ENCODE measurements at regions not wholly inside any gene's neighbourhood (a gene's known extent, or its start where the extent isn't known, plus 50 kb on each side); places are given as distances from the start of the nearest gene placed in this dataset.
"Not testable (repeated sequence)": the region's sequence is repeated elsewhere in the genome, so short reads cannot be mapped to it uniquely, and the experiment has no call there.

GRCh38 chr7:67358316-67358715 is 361.7 kb downstream of the TYW1 start:
- DNase-seq; POLR2A ChIA-PET; H3K4me1 ChIP-seq (ENCODE audit: control extremely low read depth in 1 of 4, control insufficient read depth in 4 of 4, insufficient read depth in 4 of 4, low read length in 3 of 4); H3K4me3 ChIP-seq (ENCODE audit: control insufficient read depth in 1 of 7, extremely low read depth in 1 of 7, insufficient read depth in 4 of 7, low read depth in 2 of 7, low read length in 6 of 7); H3K36me3 ChIP-seq (ENCODE audit: control insufficient read depth in 4 of 4, insufficient read depth in 4 of 4, low read length in 3 of 4); H3K27me3 ChIP-seq (replicated peaks in 2 of 5; ENCODE audit: control insufficient read depth in 4 of 5, insufficient read depth in 5 of 5, low read length in 4 of 5); H3K27ac ChIP-seq (ENCODE audit: insufficient read depth in 1 of 2, low read depth in 1 of 2, low read length in 2 of 2, poor library complexity in 1 of 2, severe bottlenecking in 2 of 2); CTCF ChIA-PET: not testable (repeated sequence)
- WGBS (ENCODE audit: insufficient coverage): 98% methylated on average over 8 of the region's 8 CpGs
- H3K9me3 ChIP-seq (ENCODE audit: control extremely low read depth in 1 of 5, control insufficient read depth in 4 of 5, insufficient read depth in 2 of 5, low read depth in 1 of 5, low read length in 4 of 5): peaks cover 0 to 14% (median 6%) of the 10 kb centered on the region in 5 experiments

GRCh38 chr7:67358738-67359137 is 362.1 kb downstream of the TYW1 start:
- CTCF ChIA-PET: interaction anchor here (2.1 kb wide), 1 partner anchor 12 kb away, joined by 6 read pairs; no protein-coding TSS in a partner anchor
- H3K4me1 ChIP-seq (ENCODE audit: control extremely low read depth in 1 of 4, control insufficient read depth in 4 of 4, insufficient read depth in 4 of 4, low read length in 3 of 4); POLR2A ChIA-PET; DNase-seq; H3K4me3 ChIP-seq (ENCODE audit: control insufficient read depth in 1 of 7, extremely low read depth in 1 of 7, insufficient read depth in 4 of 7, low read depth in 2 of 7, low read length in 6 of 7); H3K27ac ChIP-seq (ENCODE audit: insufficient read depth in 1 of 2, low read depth in 1 of 2, low read length in 2 of 2, poor library complexity in 1 of 2, severe bottlenecking in 2 of 2); H3K27me3 ChIP-seq (replicated peaks in 2 of 5; ENCODE audit: control insufficient read depth in 4 of 5, insufficient read depth in 5 of 5, low read length in 4 of 5); H3K36me3 ChIP-seq (ENCODE audit: control insufficient read depth in 4 of 4, insufficient read depth in 4 of 4, low read length in 3 of 4): not testable (repeated sequence)
- peaks cover 0 to 14% (median 6%) of the 10 kb centered on the region in 5 experiments for H3K9me3 ChIP-seq (ENCODE audit: control extremely low read depth in 1 of 5, control insufficient read depth in 4 of 5, insufficient read depth in 2 of 5, low read depth in 1 of 5, low read length in 4 of 5)
- 100% methylated on average over 2 of the region's 3 CpGs for WGBS (ENCODE audit: insufficient coverage)

GRCh38 chr7:67359900-67360299 is 363.3 kb downstream of the TYW1 start:
- ChIA-PET POLR2A (no interaction called here), CTCF (interaction anchor here (2.1 kb wide), 1 partner anchor 11 kb away, joined by 6 read pairs; no protein-coding TSS in a partner anchor)
- Histone ChIP-seq H3K4me1 (ENCODE audit: control extremely low read depth in 1 of 4, control insufficient read depth in 4 of 4, insufficient read depth in 4 of 4, low read length in 3 of 4) (no peaks in the 10 kb centered on the region), H3K27me3 (replicated peaks in 2 of 5; ENCODE audit: control insufficient read depth in 4 of 5, insufficient read depth in 5 of 5, low read length in 4 of 5) (peaks cover 0 to 2% (median 0%) of the 10 kb centered on the region in 5 experiments), H3K4me3 (ENCODE audit: control insufficient read depth in 1 of 7, extremely low read depth in 1 of 7, insufficient read depth in 4 of 7, low read depth in 2 of 7, low read length in 6 of 7) (no peak overlapping the region), H3K36me3 (ENCODE audit: control insufficient read depth in 4 of 4, insufficient read depth in 4 of 4, low read length in 3 of 4) (peaks cover 0 to 2% (median 0%) of the 10 kb centered on the region in 4 experiments), H3K27ac (ENCODE audit: insufficient read depth in 1 of 2, low read depth in 1 of 2, low read length in 2 of 2, poor library complexity in 1 of 2, severe bottlenecking in 2 of 2) (no peak overlapping the region), H3K9me3 (ENCODE audit: control extremely low read depth in 1 of 5, control insufficient read depth in 4 of 5, insufficient read depth in 2 of 5, low read depth in 1 of 5, low read length in 4 of 5) (peaks cover 0 to 14% (median 6%) of the 10 kb centered on the region in 5 experiments)
- 100% methylated on average over 2 of the region's 3 CpGs for WGBS (ENCODE audit: insufficient coverage)
- no peak for DNase-seq

- CTCF ChIA-PET: interaction anchor here (2.1 kb wide), 1 partner anchor 10 kb away, joined by 6 read pairs; no protein-coding TSS in a partner anchor
- 71% methylated on average over 2 of the region's 4 CpGs for WGBS (ENCODE audit: insufficient coverage)
These were observed 364.5 kb downstream of the TYW1 start for GRCh38 chr7:67361150-67361549.

DNA sequence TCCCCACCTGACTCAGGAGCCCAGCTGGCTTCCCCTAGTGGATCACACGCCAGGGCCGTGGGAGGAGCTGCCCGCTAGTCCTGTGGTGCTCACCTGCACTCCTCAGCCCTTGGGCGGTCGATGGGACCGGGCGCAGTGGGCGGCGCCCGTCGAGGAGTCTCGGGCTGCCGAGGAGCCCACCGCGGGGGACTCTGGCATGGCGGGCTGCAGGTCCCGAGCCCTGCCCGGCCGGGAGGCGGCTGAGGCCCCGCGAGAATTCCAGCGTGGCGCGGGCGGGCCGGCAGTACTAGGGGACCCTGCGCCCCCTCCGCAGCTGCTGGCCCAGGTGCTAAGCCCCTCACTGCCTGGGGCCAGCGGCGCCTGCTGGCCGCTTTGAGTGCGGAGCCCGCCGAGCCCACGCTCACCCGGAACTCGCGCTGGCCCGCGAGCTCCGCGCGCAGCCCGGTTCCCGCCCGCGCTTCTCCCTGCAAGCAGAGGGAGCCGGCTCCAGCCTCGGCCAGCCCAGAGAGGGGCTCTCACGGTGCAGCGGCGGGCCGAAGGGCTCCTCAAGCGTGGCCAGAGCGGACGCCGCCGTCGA is 367.9 kb downstream of the TYW1 start:
- 73% methylated on average over 39 of the region's 60 CpGs for WGBS (ENCODE audit: insufficient coverage)
- CTCF ChIA-PET: no interaction called here
- Histone ChIP-seq H3K9me3 (ENCODE audit: control extremely low read depth in 1 of 5, control insufficient read depth in 4 of 5, insufficient read depth in 2 of 5, low read depth in 1 of 5, low read length in 4 of 5) (peaks cover 0 to 4% (median 0%) of the 10 kb centered on the region in 5 experiments), H3K36me3 (ENCODE audit: control insufficient read depth in 4 of 4, insufficient read depth in 4 of 4, low read length in 3 of 4) (no peaks in the 10 kb centered on the region), H3K27me3 (replicated peaks in 2 of 5; ENCODE audit: control insufficient read depth in 4 of 5, insufficient read depth in 5 of 5, low read length in 4 of 5) (peaks cover 0 to 6% (median 0%) of the 10 kb centered on the region in 5 experiments), H3K4me3 (ENCODE audit: control insufficient read depth in 1 of 7, extremely low read depth in 1 of 7, insufficient read depth in 4 of 7, low read depth in 2 of 7, low read length in 6 of 7) (peak overlapping the region in 1 of 7 experiments; percentile 6), H3K27ac (ENCODE audit: insufficient read depth in 1 of 2, low read depth in 1 of 2, low read length in 2 of 2, poor library complexity in 1 of 2, severe bottlenecking in 2 of 2) (no peak overlapping the region), H3K4me1 (ENCODE audit: control extremely low read depth in 1 of 4, control insufficient read depth in 4 of 4, insufficient read depth in 4 of 4, low read length in 3 of 4) (no peaks in the 10 kb centered on the region)
- DNase-seq: peak in 1 of 3 donors; percentile 2
- POLR2A ChIA-PET: no interaction called here

More at GRCh38 chr7:67361150-67361549, 364.5 kb downstream of the TYW1 start:
- Histone ChIP-seq H3K27ac (ENCODE audit: insufficient read depth in 1 of 2, low read depth in 1 of 2, low read length in 2 of 2, poor library complexity in 1 of 2, severe bottlenecking in 2 of 2) (no peak overlapping the region), H3K36me3 (ENCODE audit: control insufficient read depth in 4 of 4, insufficient read depth in 4 of 4, low read length in 3 of 4) (peaks cover 0 to 2% (median 0%) of the 10 kb centered on the region in 4 experiments), H3K27me3 (replicated peaks in 2 of 5; ENCODE audit: control insufficient read depth in 4 of 5, insufficient read depth in 5 of 5, low read length in 4 of 5) (peaks cover 0 to 2% (median 0%) of the 10 kb centered on the region in 5 experiments), H3K9me3 (ENCODE audit: control extremely low read depth in 1 of 5, control insufficient read depth in 4 of 5, insufficient read depth in 2 of 5, low read depth in 1 of 5, low read length in 4 of 5) (peaks cover 0 to 14% (median 6%) of the 10 kb centered on the region in 5 experiments), H3K4me1 (ENCODE audit: control extremely low read depth in 1 of 4, control insufficient read depth in 4 of 4, insufficient read depth in 4 of 4, low read length in 3 of 4) (no peaks in the 10 kb centered on the region), H3K4me3 (ENCODE audit: control insufficient read depth in 1 of 7, extremely low read depth in 1 of 7, insufficient read depth in 4 of 7, low read depth in 2 of 7, low read length in 6 of 7) (no peak overlapping the region)
- DNase-seq: no peak
- POLR2A ChIA-PET: no interaction called here

GRCh38 chr7:67371429-67372305 is 375.0 kb downstream of the TYW1 start:
- no peak overlapping the region for H3K27ac ChIP-seq (ENCODE audit: insufficient read depth in 1 of 2, low read depth in 1 of 2, low read length in 2 of 2, poor library complexity in 1 of 2, severe bottlenecking in 2 of 2)
- peaks cover 0 to 8% (median 4%) of the 10 kb centered on the region in 5 experiments for H3K9me3 ChIP-seq (ENCODE audit: control extremely low read depth in 1 of 5, control insufficient read depth in 4 of 5, insufficient read depth in 2 of 5, low read depth in 1 of 5, low read length in 4 of 5)
- no peaks in the 10 kb centered on the region for H3K36me3 ChIP-seq (ENCODE audit: control insufficient read depth in 4 of 4, insufficient read depth in 4 of 4, low read length in 3 of 4)
- 44% methylated on average over 18 of the region's 18 CpGs for WGBS (ENCODE audit: insufficient coverage)
- peak; percentile 53 to 75 (median 69) for DNase-seq
- H3K4me1 ChIP-seq (ENCODE audit: control extremely low read depth in 1 of 4, control insufficient read depth in 4 of 4, insufficient read depth in 4 of 4, low read length in 3 of 4): no peaks in the 10 kb centered on the region
- no peak overlapping the region for H3K4me3 ChIP-seq (ENCODE audit: control insufficient read depth in 1 of 7, extremely low read depth in 1 of 7, insufficient read depth in 4 of 7, low read depth in 2 of 7, low read length in 6 of 7)
- peaks cover 0 to 8% (median 3%) of the 10 kb centered on the region in 5 experiments for H3K27me3 ChIP-seq (replicated peaks in 2 of 5; ENCODE audit: control insufficient read depth in 4 of 5, insufficient read depth in 5 of 5, low read length in 4 of 5)
- POLR2A ChIA-PET: no interaction called here
- CTCF ChIA-PET: interaction anchor here (0.9 to 1.8 kb wide), 4 partner anchors 8 to 332 kb away, joined by 3 to 6 read pairs (median 4); no protein-coding TSS in a partner anchor

GRCh38 chr7:67373389-67373788 is 376.8 kb downstream of the TYW1 start:
- H3K27me3 ChIP-seq (replicated peaks in 2 of 5; ENCODE audit: control insufficient read depth in 4 of 5, insufficient read depth in 5 of 5, low read length in 4 of 5); H3K27ac ChIP-seq (ENCODE audit: insufficient read depth in 1 of 2, low read depth in 1 of 2, low read length in 2 of 2, poor library complexity in 1 of 2, severe bottlenecking in 2 of 2); H3K4me3 ChIP-seq (ENCODE audit: control insufficient read depth in 1 of 7, extremely low read depth in 1 of 7, insufficient read depth in 4 of 7, low read depth in 2 of 7, low read length in 6 of 7); DNase-seq; H3K36me3 ChIP-seq (ENCODE audit: control insufficient read depth in 4 of 4, insufficient read depth in 4 of 4, low read length in 3 of 4); POLR2A ChIA-PET; H3K4me1 ChIP-seq (ENCODE audit: control extremely low read depth in 1 of 4, control insufficient read depth in 4 of 4, insufficient read depth in 4 of 4, low read length in 3 of 4); H3K9me3 ChIP-seq (ENCODE audit: control extremely low read depth in 1 of 5, control insufficient read depth in 4 of 5, insufficient read depth in 2 of 5, low read depth in 1 of 5, low read length in 4 of 5): not testable (repeated sequence)
- no CpG with 5 or more reads among the region's 3 CpGs for WGBS (ENCODE audit: insufficient coverage)
- CTCF ChIA-PET: interaction anchor here (0.9 kb wide), 1 partner anchor 115 kb away, joined by 3 read pairs; no protein-coding TSS in a partner anchor
